HepG2 (cell line): ENCODE measurements at regions not wholly inside any gene's neighbourhood (a gene's known extent, or its start where the extent isn't known, plus 50 kb on each side); places are given as distances from the start of the nearest gene placed in this dataset.

Source experiments
- ATAC-seq: fragments of 200-7000 bp; cut with Tn5 transposase; 3 replicates; pipeline ENCODE4 v1.9.1; 2020; ENCODE audit warnings: mild to moderate bottlenecking, moderate library complexity
- BruUV-seq: library from RNA; stranded (reverse); fragments of 400-500 nt; replicated peaks from 2 replicates; lab custom pipeline; 2021; lab: Mats Ljungman, UMichigan
- CTCF ChIA-PET: fragments of 300-600 bp; formaldehyde crosslinking; extraction: SDS; loops from one replicate; lab custom pipeline; 2021; ENCODE audit warnings: low total read pairs, inconsistent platforms, low intra/inter-chr PET ratio; lab: Yijun Ruan, JAX
- POLR2A ChIA-PET: fragments of 350-600 bp; sonication (Branson Sonifier 250); formaldehyde crosslinking; loops from one replicate; lab custom pipeline; 2020; ENCODE audit warnings: antibody characterized with exemption, inconsistent platforms; lab: Yijun Ruan, JAX
- DNase-seq: peaks from one replicate; pipeline ENCODE4 v3.0.0-alpha.2; 2015; ENCODE audit warnings: low spot score
- FAIRE-seq: peaks from 3 replicates; lab custom pipeline; 2011; peaks lifted over from hg19 to GRCh38; lab: Jason Lieb, UNC
- H2AFZ ChIP-seq: one replicate; pipeline ENCODE4 v1.6.1; 2011; ENCODE audit warnings: low read length, inconsistent platforms
- H3K27ac ChIP-seq: fragments of 300-600 bp; 3 replicates; pipeline ENCODE4 v1.8.0; 2011; ENCODE audit warnings: mixed run types, mild to moderate bottlenecking, mixed read lengths, low read length, inconsistent platforms; ENCODE audit not compliant: insufficient read depth; ENCODE audit errors: extremely low read length
- H3K27me3 ChIP-seq, 2 experiments: fragments of 200-600 bp in 1 of 2; 2 replicates in 1 of 2; 3 replicates in 1 of 2; pipeline versions ENCODE4 v1.6.0 to v1.8.0; 2011; ENCODE audit warnings: low read length in 2 of 2, mild to moderate bottlenecking in 2 of 2, moderate library complexity in 2 of 2, inconsistent platforms in 1 of 2; ENCODE audit not compliant: insufficient read depth in 2 of 2, control insufficient read depth in 1 of 2
- H3K36me3 ChIP-seq, 2 experiments: fragments of 200-600 bp in 1 of 2; replicated peaks in 1 of 2; 2 replicates in 1 of 2; 3 replicates in 1 of 2; pipeline versions ENCODE4 v1.5.1 to v1.8.0; 2011; ENCODE audit warnings: low read length in 2 of 2, inconsistent platforms in 1 of 2; ENCODE audit not compliant: insufficient read depth in 2 of 2, control insufficient read depth in 1 of 2
- H3K4me1 ChIP-seq: 2 replicates; pipeline ENCODE4 v1.5.1; 2012; ENCODE audit warnings: low read length, inconsistent platforms; ENCODE audit not compliant: insufficient read depth
- H3K4me2 ChIP-seq: 2 replicates; pipeline ENCODE4 v1.6.0; 2011; ENCODE audit warnings: low read depth, low read length, inconsistent platforms
- H3K4me3 ChIP-seq, 3 experiments: fragments of 200-600 bp in 1 of 3; sonication (generic), shearing (Covaris generic) in 1 of 3; replicated peaks in 1 of 3; 2 replicates each; pipeline ENCODE4 v1.5.1; 2011 to 2016; ENCODE audit warnings: low read length in 3 of 3, inconsistent platforms in 2 of 3, low read depth in 2 of 3, mild to moderate bottlenecking in 2 of 3, control low read depth in 1 of 3, mixed read lengths in 1 of 3; ENCODE audit not compliant: insufficient read depth in 1 of 3
- H3K79me2 ChIP-seq: one replicate; pipeline ENCODE4 v1.6.1; 2011; ENCODE audit warnings: low read length, inconsistent platforms; ENCODE audit not compliant: insufficient read depth
- H3K9ac ChIP-seq: 2 replicates; pipeline ENCODE4 v1.6.0; 2011; ENCODE audit warnings: mild to moderate bottlenecking, low read depth, low read length, inconsistent platforms; ENCODE audit not compliant: insufficient read depth
- H3K9me3 ChIP-seq: 2 replicates; pipeline ENCODE4 v1.5.1; 2012; ENCODE audit warnings: mild to moderate bottlenecking, low read length
- H4K20me1 ChIP-seq: 2 replicates; pipeline ENCODE4 v1.6.0; 2011; ENCODE audit warnings: inconsistent platforms, mild to moderate bottlenecking, low read length, moderate library complexity; ENCODE audit not compliant: insufficient read depth
- CC2D1A ChIP-seq: sonication (generic); formaldehyde crosslinking; IDR thresholded peaks from 2 replicates; pipeline ENCODE4 v1.8.1; 2023; ENCODE audit warnings: mild to moderate bottlenecking, missing genetic modification reagents
- POLR2AphosphoS5 ChIP-seq: IDR thresholded peaks from 2 replicates; pipeline ENCODE4 v1.6.1; 2012; ENCODE audit warnings: low read depth, low read length
- ZNF276 ChIP-seq: sonication (generic); formaldehyde crosslinking; IDR thresholded peaks from 2 replicates; pipeline ENCODE4 v1.4.0; 2020; ENCODE audit warnings: mild to moderate bottlenecking, low read depth, missing genetic modification reagents
- ZNF598 ChIP-seq: sonication (generic); formaldehyde crosslinking; IDR thresholded peaks from 2 replicates; pipeline ENCODE4 v1.5.1; 2020; ENCODE audit warnings: mild to moderate bottlenecking, missing genetic modification reagents, borderline replicate concordance
- ZSCAN21 ChIP-seq: sonication (generic); formaldehyde crosslinking; IDR thresholded peaks from 2 replicates; pipeline ENCODE4 v1.8.0; 2022; ENCODE audit warnings: mild to moderate bottlenecking, missing genetic modification reagents, moderate library complexity, borderline replicate concordance
- WGBS: methylation state at CpG from one replicate; pipeline ENCODE4 v1.1.6; 2017; ENCODE audit warnings: low lambda C conversion rate; 5-methylcytosine and 5-hydroxymethylcytosine counted together
- in situ Hi-C: cut with HindIII; loops from 2 replicates; pipeline ENCODE4 v1.10.0; 2017; ENCODE audit warnings: low pct_unique_long_range_greater_than_20kb; ENCODE audit not compliant: extremely low pct_ligation_motif_present
- intact Hi-C: fragments of 100-400 bp; cut with micrococcal nuclease; formaldehyde crosslinking; loops from one replicate; pipeline ENCODE4 v1.10.0; 2022; ENCODE audit not compliant: unreplicated experiment

DNA sequence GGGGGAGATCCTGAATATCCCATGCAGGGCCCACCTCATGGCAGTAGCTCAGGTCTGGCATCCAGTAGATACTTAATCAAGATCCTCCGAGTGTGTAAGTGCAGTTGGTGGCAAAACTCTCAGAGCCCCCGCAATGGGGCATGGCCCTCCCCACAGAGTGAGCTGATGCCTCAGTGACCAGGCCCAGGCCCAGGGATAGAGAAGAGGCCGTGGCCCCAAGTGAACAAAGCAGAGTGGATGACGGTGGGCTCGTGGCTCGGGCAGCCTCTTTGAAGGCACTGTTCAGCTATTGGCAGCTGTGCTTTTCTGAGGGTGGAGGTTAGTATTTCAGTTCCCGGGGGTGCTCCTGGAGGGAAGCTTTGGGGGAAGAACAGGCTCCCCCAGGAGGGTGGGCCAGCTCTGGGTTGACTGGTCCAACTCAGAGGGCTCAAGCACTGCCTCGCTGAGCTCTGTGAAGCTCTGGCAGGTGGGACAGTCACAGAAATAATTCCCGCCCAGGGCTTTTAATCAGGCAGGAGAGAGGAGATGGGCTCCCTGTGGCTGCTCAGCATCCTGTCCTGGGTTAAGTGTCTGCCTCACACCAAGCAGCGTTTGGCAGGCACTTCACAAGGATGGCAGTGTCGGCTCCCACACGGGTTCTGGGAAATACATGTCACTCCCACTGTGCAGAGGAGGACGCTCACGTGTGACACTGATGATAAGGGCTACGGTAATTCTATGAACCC is 583.6 kb downstream of the TCERG1L start:
- in situ Hi-C loops = no loop called here
- Histone ChIP-seq H3K27ac (no peak overlapping the region), H2AFZ (no peak overlapping the region)

More for the DNA sequence above, 583.6 kb downstream of the TCERG1L start:
- Histone ChIP-seq H3K36me3 (no peaks in the 10 kb centered on the region), H3K9me3 (no peaks in the 10 kb centered on the region), H3K4me2 (no peak overlapping the region), H3K4me3 (no peak overlapping the region), H4K20me1 (no peaks in the 10 kb centered on the region), H3K9ac (no peak overlapping the region), H3K27me3 (peaks cover 0 to 17% of the 10 kb centered on the region in 2 experiments; a peak in 4 of 5 replicates), H3K4me1 (no peaks in the 10 kb centered on the region), H3K79me2 (no peaks in the 10 kb centered on the region)
- no peak for ATAC-seq
- 16% methylated on average over 7 of the region's 15 CpGs for WGBS
- ChIA-PET POLR2A (no interaction called here), CTCF (no interaction called here)
- no TSS peak for BruUV-seq
- TF ChIP-seq POLR2AphosphoS5 (no peak), CC2D1A (CRISPR knock-in tag) (no peak), ZSCAN21 (CRISPR knock-in tag) (no peak), ZNF276 (CRISPR knock-in tag) (no peak), ZNF598 (no peak)
- FAIRE-seq = no peak
- no peak for DNase-seq
- intact Hi-C loops = no loop called here
